Jurkat, Clone E6-1 (cell line): ENCODE measurements at regions not wholly inside any gene's neighbourhood (a gene's known extent, or its start where the extent isn't known, plus 50 kb on each side); places are given as distances from the start of the nearest gene placed in this dataset.
"Not testable (repeated sequence)": the region's sequence is repeated elsewhere in the genome, so short reads cannot be mapped to it uniquely, and the experiment has no call there.

Source experiments
- DNase-seq: peaks from one replicate; pipeline ENCODE4 v3.0.0-alpha.2; 2011; ENCODE audit warnings: low read depth, low spot score
- H3K4me3 ChIP-seq: 2 replicates; pipeline ENCODE4 v1.5.1; 2011; ENCODE audit warnings: mild to moderate bottlenecking, low read length, control low read depth, moderate library complexity

DNA sequence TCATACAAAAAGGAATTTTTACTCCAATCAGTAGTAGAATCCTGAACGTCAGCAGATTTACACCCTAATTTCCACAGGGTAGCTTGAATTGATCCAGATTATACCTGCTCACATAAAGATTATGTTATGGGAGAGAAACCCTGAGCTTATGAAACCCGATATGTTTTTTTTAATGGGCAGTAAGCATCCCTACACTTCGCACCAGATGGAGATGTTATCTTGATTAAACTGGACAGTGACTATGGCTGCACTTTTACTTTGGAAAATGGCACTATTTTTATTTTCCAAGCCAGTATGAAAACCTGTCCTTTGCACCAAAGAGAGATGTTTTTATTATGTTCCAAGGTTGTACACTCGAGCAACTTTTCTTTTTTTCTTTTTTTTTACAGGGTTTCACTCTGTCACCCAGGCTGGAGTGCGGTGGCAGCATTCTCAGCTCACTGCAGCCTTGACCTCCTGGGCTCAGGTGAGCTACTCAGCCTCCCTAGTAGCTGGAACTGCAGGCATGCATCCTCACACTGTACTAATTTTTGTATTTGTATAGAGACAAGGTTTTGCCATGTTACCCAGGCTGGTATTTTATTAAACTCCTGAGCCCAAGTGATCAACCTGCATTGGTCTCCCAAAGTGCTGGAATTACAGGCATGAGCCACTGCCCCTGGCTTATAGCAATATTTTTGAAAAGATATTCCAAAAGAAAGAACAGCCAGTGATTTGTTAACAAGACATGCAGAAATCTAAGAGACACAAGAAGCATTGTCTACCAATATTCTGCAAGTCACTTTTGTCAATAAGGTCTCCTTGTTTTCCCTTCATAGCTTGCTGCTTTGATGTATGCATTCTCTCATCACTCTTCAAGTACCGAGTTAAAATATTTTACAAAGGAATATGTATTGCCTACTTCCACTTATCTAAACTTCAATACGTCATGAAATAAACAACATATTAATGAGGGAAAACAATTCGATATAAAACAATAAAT lies 1412.6 kb downstream of the ZPLD1 start:
- no peak overlapping the region for H3K4me3 ChIP-seq
- DNase-seq, result no peak

DNA sequence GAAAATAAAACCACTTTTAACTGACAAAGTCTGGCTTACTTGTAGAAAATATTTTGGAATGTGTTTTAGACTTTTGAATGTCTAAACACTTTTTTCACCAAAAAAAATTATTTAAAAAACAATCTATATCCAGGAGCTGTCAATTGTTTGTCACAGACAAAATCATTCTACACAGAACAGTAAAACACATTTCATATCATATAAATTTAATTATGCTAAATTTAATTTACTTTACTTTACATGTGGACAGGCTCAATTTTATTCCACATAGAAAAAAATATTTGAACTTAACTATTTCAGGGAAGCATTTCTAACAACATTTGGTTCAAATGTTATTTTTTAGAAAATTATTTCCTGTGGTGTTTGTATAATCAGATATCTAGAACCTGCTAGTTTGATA lies 1417.0 kb downstream of the ZPLD1 start:
- DNase-seq, result no peak
- H3K4me3 ChIP-seq, result no peak overlapping the region

DNA sequence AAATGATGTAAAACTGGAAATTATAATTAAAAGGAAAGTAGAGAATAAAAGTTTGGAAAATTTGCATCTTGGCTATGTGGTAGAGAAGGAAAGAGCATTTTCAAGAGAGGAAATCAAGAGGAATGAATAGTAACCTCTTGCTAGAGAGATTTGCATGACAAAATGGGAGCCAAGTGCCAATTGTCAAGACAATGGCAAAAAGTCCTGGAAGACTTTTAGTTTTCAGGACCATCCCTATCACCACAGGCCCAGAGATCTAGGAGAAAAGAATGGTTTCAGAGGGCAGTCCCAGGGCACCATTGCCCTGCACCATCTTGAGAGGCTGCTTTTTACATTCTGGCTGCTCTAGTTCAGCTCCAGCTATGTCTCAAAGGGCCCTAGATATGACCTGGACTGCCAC lies 1427.6 kb downstream of the ZPLD1 start:
- DNase-seq, result no peak
- H3K4me3 ChIP-seq, result no peak overlapping the region

DNA sequence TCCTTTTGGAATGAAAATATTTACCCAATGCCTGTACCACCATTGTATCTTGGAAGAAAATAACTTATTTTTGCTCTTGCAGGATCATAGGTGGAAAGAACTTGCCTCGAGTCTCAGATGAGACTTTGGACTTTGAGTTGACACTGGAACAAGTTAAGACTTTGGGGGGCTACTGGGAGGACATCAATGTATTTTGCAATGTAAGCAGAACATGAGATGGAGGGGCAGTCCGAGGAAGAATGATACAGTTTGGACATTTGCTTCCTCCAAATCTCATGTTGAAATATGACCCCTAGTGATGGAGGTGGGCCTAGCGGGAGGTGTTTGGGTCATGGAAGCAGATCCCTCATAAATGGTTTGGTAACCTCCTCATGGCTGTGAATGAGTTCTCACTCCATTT lies 1428.6 kb downstream of the ZPLD1 start:
- DNase-seq, result no peak
- no peak overlapping the region for H3K4me3 ChIP-seq

DNA sequence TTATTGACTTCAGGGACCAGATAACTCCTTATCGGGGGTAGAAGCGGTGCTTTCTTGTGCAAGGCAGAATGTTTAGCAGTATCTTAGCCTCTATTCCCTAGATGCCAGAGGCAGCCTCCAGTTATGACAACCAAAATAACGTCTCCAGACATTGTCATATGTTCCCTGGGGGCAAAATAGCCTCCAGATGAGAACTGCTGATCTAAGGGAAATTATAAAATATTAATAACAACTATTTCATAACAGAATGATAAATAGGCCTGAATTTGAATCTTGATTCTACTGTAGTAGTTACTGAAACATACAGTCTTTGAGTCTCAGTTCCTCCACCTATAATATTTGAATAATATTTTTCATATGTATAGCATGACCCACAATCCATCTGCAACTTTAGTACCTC lies 1431.3 kb downstream of the ZPLD1 start:
- no peak for DNase-seq

DNA sequence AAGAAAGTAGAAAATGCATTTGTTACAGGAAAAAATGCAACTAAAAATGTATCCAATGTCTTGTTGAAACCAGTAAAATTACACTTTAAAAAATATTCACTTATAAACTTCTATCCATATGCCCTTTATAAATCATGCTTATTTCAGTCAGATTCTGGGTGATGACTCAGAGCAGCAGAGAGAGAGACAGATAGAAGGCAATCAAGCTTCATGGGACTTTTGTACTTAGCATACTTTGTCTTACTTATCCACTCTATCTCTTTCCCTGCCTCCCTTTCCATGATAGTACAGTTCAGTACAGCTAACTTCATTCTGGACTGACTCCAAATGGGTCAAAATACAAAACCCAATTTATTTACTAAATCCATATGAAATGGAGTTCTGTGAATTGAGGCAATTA lies 1438.2 kb downstream of the ZPLD1 start:
- DNase-seq, result no peak
- no peak overlapping the region for H3K4me3 ChIP-seq

More for the DNA sequence above, 1431.3 kb downstream of the ZPLD1 start:
- H3K4me3 ChIP-seq, result no peak overlapping the region

DNA sequence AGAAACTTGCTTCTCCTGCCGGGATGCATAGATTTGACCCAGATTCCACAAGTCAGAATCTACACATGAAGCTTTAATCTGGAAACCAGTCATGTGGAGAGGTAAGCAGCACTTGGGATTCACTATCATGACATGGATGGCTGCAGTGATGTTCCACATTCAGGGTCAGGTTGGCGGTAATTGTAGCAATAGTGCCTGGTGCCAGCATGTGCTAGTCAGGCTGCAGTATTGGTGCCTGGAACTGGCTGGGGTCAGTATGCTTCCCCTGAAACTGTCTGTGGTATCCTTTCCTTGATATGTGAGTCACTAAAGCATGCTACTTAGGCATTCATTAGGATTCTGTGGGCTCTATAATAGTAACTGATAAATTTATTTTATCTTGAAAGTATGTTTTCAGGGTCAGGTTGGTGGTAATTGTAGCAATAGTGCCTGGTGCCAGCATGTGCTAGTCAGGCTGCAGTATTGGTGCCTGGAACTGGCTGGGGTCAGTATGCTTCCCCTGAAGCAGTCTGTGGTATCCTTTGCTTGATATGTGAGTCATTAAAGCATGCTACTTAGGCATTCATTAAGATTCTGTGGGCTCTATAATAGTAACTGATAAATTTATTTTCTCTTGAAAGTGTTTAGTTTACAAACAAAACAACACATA lies 1439.2 kb downstream of the ZPLD1 start:
- no peak for DNase-seq
- no peak overlapping the region for H3K4me3 ChIP-seq

DNA sequence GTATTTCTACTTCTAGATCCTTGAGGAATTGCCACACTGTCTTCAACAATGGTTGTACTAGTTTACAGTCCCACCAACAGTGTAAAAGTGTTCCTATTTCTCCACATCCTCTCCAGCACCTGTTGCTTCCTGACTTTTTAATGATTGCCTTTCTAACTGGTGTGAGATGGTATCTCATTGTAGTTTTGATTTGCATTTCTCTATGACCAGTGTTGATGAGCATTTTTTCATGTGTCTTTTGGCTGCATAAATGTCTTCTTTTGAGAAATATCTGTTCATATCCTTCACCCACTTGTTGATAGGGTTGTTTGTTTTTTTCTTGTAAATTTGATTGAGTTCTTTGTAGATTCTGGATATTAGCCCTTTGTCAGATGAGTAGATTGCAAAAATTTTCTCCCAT lies 1447.0 kb downstream of the ZPLD1 start:
- not testable (repeated sequence) for DNase-seq, H3K4me3 ChIP-seq

DNA sequence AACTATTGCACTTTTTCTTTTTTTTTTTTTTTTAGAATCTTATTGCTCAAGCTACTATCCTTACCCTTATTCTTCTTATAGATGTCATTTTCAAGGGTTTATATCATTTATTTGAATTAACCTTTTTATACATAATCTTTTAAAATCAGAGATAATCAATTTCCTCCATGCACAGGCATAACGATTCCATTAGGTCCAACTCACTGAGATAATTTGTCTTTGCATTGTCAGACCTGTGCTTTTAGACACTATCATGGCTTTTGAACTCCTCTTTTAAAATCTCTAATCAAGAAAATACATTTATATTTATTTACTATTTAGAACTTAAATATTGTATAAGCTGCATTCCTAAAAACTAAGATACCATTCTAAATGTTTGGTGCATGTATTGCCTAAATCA lies 1454.9 kb downstream of the ZPLD1 start:
- H3K4me3 ChIP-seq, result no peak overlapping the region
- no peak for DNase-seq

DNA sequence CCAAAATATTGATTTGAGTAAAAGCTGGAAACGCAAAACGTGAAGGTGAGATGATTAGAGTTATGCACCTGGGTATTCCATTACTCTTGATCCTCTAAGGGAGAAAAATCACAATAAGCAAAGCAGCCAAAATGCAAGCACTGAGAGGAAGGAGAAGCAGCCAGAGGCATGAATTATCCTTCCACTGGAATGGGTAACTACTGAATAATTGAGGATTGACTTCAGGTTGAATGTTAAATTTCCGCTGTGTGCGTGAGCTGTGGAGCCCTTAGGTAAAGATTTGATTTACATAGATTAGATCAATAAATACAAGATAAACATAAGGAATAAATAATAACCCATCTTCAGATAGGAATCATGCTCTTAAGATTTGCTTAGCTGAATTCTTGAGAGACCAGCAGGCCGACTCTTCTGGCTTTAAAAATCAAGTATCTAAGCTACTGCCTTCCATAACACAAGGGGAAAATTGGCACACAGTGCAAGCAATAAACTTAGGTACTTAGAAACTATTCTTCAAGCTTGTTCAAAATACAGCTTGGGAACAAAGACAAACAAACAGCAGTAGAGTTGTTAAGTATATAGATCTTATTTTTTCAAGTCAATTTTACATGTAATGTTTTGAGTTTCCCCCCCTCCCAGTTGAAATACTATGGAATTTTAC lies 1459.5 kb downstream of the ZPLD1 start:
- DNase-seq, result no peak
- H3K4me3 ChIP-seq, result no peak overlapping the region

DNA sequence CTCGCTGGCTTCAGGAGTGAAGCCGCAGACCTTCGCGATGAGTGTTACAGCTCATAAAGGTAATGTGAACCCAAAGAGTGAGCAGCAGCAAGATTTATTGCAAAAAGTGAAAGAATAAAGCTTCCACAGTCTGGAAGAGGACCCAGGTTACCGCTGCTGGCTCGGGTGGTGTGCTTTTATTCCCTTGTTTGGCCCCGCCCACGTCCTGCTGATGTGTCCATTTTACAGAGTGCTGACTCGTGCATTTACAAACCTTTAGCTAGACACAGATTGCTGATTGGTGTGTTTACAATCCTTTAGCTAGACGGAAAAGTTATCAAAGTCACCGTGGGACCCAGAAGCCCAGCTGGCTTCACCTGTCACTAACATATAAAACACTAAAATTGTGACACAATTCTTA lies 1464.5 kb downstream of the ZPLD1 start:
- H3K4me3 ChIP-seq, result no peak overlapping the region
- no peak for DNase-seq

DNA sequence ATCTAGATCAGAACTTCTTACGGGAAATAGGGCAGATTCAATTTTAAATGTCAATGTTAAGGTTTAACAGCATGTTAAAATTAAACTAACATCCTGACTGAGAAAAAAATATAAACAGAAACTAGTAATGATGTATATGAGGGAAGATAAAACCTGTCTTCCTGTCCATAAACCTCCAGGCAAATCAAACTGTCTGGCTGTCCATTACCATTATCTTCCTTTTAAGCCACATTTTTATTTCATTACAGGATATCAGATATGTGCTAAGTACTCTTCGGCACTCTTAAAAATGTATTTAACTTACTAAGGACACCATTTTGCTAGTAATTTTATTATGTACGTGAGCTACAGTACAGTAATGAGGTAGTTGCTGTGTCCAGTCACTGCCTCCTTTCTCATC lies 1461.7 kb upstream of the ALCAM start:
- no peak for DNase-seq
- no peak overlapping the region for H3K4me3 ChIP-seq

DNA sequence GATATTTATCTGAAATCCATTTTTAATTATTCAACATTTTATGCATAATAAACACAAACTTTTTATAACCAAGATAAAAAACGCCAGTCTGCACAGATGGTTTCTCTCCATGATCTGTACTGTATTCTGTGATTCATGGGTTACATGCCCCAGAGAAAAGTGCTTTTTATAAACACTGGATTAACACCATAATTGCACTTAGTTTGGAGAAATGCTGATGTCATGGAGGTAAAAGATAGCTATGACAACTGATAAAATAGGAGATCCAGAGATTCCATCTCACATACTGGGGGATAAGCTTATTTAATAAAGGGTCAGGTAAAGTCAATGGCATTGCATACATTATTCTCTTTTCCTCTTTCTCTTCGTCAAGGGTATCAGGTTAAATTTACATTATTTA lies 1460.4 kb upstream of the ALCAM start:
- H3K4me3 ChIP-seq, result no peak overlapping the region
- DNase-seq, result no peak

DNA sequence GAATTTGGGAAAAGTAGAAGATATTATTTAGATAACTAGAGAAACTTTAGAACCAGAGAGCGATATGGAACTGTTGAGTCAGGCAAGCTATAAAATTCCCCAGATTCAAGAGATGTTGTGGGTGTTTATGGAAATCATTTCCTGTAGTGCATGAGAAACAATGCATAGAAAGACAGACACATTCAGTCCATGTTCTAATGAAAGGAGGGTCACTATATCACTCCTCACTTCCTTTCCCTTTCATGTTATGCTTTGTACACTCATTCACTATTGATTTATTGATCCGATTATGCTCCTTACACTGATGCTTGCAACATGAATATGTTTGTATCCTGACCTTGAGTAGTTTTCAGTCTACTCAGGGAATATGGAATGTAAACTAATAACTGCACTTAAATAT lies 1459.9 kb upstream of the ALCAM start:
- no peak for DNase-seq
- H3K4me3 ChIP-seq, result no peak overlapping the region

DNA sequence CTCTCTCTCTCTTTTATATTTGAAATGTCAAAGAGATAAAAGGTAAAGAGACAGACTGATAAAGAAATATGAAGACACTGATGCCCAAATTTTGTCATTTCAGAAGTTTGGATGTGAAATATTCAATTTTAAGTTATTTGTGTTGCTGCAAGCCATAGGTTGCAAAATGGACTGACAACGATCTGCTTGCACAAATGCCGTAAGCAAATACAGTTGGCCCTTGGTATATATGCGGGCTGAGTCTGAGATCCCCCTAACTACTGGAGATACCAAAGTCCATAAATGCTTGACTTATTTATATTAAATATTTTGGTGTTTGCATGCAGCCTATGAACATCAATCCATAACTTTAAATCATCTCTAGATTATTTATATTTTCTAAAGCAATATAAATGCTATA lies 1459.1 kb upstream of the ALCAM start:
- H3K4me3 ChIP-seq, result no peak overlapping the region
- no peak for DNase-seq

DNA sequence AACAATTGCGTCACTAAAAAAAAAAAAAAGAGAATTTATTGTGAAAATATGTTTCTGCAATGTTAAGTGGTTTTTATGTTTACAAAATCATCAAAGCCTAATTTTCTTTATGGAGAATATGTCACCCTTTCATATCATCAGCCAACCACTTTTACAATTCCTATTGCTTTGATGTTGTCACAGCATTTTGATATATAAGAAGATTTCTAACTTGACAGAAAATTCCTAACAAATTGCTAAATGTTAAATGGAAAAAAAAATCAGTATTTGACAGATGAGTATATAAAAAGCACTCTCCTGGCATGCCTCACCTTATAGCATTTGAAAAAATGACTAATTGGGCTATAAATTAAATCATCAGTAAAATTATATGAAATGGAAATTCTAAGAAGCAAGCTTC lies 1457.3 kb upstream of the ALCAM start:
- no peak for DNase-seq
- H3K4me3 ChIP-seq, result no peak overlapping the region

DNA sequence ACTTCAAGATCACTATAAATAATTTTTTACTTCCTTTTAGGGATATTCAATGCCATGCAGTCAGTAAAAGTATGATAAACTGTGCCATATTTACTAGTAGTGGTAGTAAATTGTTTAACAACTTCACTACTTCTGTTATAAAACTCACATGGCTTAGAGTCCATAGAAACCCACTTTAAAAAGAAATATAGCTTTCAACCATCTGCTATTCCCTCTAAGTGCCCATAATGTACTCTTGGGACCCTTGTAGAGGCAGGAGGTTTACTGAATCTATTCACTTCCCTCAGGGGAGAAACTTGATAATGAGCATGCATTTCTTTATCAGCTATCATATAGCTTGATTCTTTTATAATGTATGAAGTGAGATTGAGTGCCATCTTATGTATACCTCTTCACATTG lies 1448.4 kb upstream of the ALCAM start:
- DNase-seq, result no peak
- H3K4me3 ChIP-seq, result no peak overlapping the region

DNA sequence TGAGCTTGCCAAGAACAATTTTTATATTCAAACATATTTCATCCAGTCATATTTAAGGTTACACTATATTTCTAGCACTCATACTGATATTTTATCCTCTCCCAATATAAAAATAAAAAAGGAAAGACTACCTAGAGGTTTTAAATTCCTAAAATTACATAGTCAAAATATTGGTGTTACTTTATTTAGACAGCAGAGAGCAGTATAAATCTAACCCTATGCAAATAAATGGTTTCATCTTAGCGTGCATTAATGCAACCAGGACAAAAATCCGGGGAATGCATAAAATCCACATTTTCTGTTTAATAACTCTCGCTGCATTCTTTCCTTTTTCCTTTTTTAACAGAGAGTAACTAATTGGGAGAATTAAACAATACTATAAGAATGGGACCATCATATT lies 1447.4 kb upstream of the ALCAM start:
- H3K4me3 ChIP-seq, result no peak overlapping the region
- DNase-seq, result no peak

DNA sequence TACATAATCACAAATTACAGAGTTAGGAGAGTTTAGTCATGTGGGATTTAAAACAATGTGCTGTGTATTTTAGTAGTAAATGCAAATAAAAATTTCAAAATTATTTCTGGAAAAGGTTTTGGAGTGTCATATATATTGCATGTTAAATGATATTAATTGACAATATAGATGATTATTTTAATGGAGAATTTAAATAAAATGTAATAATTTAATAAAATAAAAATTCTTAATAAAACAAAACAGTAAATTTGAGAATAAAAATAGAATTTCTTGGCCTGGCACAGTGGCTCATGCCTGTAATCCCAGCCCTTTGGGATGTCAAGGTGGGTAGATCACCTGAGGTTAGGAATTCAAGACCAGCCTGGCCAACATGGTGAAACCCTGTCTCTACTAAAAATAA lies 1442.8 kb upstream of the ALCAM start:
- no peak overlapping the region for H3K4me3 ChIP-seq
- DNase-seq, result no peak

DNA sequence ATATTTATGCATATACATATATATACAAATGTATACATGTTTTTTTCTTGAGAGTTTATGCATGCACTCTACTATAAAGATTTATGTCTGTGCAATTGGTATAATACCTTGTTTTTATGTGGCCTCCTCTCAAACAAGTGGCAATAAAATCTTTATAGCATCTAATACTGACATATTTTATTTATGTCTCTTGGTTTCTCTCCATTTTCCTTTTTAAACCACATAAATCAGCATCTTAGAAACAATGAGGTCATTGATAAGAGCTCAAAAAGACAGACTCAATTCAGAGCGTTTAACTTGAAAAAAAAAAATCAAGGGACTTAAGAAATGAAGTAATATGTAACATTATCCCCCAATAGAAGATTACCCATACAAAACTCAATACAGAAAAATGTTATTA lies 1442.2 kb upstream of the ALCAM start:
- DNase-seq, result no peak
- no peak overlapping the region for H3K4me3 ChIP-seq
